ENCODE measurements at regions not wholly inside any gene's neighbourhood (a gene's known extent, or its start where the extent isn't known, plus 50 kb on each side); places are given as distances from the start of the nearest gene placed in this dataset.
"Not testable (repeated sequence)": the region's sequence is repeated elsewhere in the genome, so short reads cannot be mapped to it uniquely, and the experiment has no call there.

- H2BK15ac ChIP-seq (ENCODE audit: low read depth, low read length): no peak overlapping the region
- no peaks in the 10 kb centered on the region for H3K23me2 ChIP-seq (ENCODE audit: insufficient read length, low read depth, low read length, poor library complexity, severe bottlenecking)
- no peak overlapping the region for H3K14ac ChIP-seq (ENCODE audit: insufficient read depth, low read length)
- Mint-ChIP-seq H3K4me3 (no peak overlapping the region), H3K27me3 (ENCODE audit: low read depth) (no peaks in the 10 kb centered on the region; the same call in 1 of the 2 replicates), H3K9me3 (no peaks in the 10 kb centered on the region), H3K4me1 (no peaks in the 10 kb centered on the region), H3K27ac (no peak overlapping the region), H3K36me3 (ENCODE audit: insufficient read depth in 1 of 3, low read depth in 3 of 3) (no peaks in the 10 kb centered on the region)
- H4K91ac ChIP-seq (ENCODE audit: insufficient read length, low read depth, low read length): no peak overlapping the region
- H3K9ac ChIP-seq (ENCODE audit: extremely low read depth, insufficient read length, low read length): no peak overlapping the region
- no peak overlapping the region for H2AK5ac ChIP-seq (ENCODE audit: insufficient read length, low read length)
- no peaks in the 10 kb centered on the region for H3K27me3 ChIP-seq (ENCODE audit: insufficient read depth, low read length)
- no peak overlapping the region for H3K56ac ChIP-seq (ENCODE audit: insufficient read length, low read depth, low read length)
- H3K18ac ChIP-seq (ENCODE audit: insufficient read length, low read depth, low read length): no peak overlapping the region
- no peak overlapping the region for H3T11ph ChIP-seq (ENCODE audit: low read length)
- H3K23ac ChIP-seq (ENCODE audit: insufficient read length, low read depth, low read length): no peak overlapping the region
- WGBS (ENCODE audit: extremely low coverage, insufficient read length, low lambda C conversion rate): no CpG with 5 or more reads among the region's 7 CpGs
- H4K5ac ChIP-seq (ENCODE audit: insufficient read length, low read depth, low read length): no peak overlapping the region
- H3K27ac ChIP-seq (ENCODE audit: insufficient read length, low read depth, low read length): no peak overlapping the region
- H2BK20ac ChIP-seq (ENCODE audit: low read depth, low read length, poor library complexity, severe bottlenecking): no peak overlapping the region
- H3K4me2 ChIP-seq (ENCODE audit: insufficient read depth, insufficient read length, low read length): no peak overlapping the region
- no peaks in the 10 kb centered on the region for H3K4me1 ChIP-seq (ENCODE audit: insufficient read depth, low read length)
- H2BK12ac ChIP-seq (ENCODE audit: insufficient read length, low read depth, low read length): no peak overlapping the region
- H3K79me1 ChIP-seq (ENCODE audit: insufficient read depth, low read depth, low read length, poor library complexity, severe bottlenecking): no peaks in the 10 kb centered on the region
- no peak for DNase-seq
- no peaks in the 10 kb centered on the region for H3K79me2 ChIP-seq (ENCODE audit: insufficient read depth, low read length)
- H2AFZ ChIP-seq (ENCODE audit: low read length): no peak overlapping the region
- H2BK120ac ChIP-seq (ENCODE audit: low read depth, low read length, poor library complexity, severe bottlenecking): no peak overlapping the region
- H4K20me1 ChIP-seq (ENCODE audit: control insufficient read depth, insufficient read depth, insufficient read length): no peaks in the 10 kb centered on the region
- no peak overlapping the region for H2BK5ac ChIP-seq (ENCODE audit: insufficient read length, low read length)
- no peak for TF ChIP-seq CTCF (conservative IDR thresholded peaks at IDR 0.05)
- no peak overlapping the region for H4K8ac ChIP-seq (replicated peaks; ENCODE audit: insufficient read length, low read depth, low read length)
- no peak overlapping the region for H3K4ac ChIP-seq (ENCODE audit: low read depth, low read length)
- no peaks in the 10 kb centered on the region for H3K9me3 ChIP-seq (ENCODE audit: control insufficient read depth, low read depth, low read length)
Measured at GRCh38 chr1:234889643-234890042, 239.0 kb downstream of the TOMM20 start.

GRCh38 chr1:234888247-234888646 is 240.4 kb downstream of the TOMM20 start:
- no CpG with 5 or more reads among the region's 5 CpGs for WGBS (ENCODE audit: extremely low coverage, insufficient read length, low lambda C conversion rate)
- not testable (repeated sequence) for H4K8ac ChIP-seq (replicated peaks; ENCODE audit: insufficient read length, low read depth, low read length); H3T11ph ChIP-seq (ENCODE audit: low read length)

More at GRCh38 chr1:234888247-234888646, 240.4 kb downstream of the TOMM20 start:
- H3K9me3 Mint-ChIP-seq; H3K23ac ChIP-seq (ENCODE audit: insufficient read length, low read depth, low read length); H3K4ac ChIP-seq (ENCODE audit: low read depth, low read length); H3K23me2 ChIP-seq (ENCODE audit: insufficient read length, low read depth, low read length, poor library complexity, severe bottlenecking); H3K4me3 Mint-ChIP-seq; H3K36me3 Mint-ChIP-seq (ENCODE audit: insufficient read depth in 1 of 3, low read depth in 3 of 3); H3K4me1 ChIP-seq (ENCODE audit: insufficient read depth, low read length); H2BK20ac ChIP-seq (ENCODE audit: low read depth, low read length, poor library complexity, severe bottlenecking); H2BK5ac ChIP-seq (ENCODE audit: insufficient read length, low read length); H3K27me3 ChIP-seq (ENCODE audit: insufficient read depth, low read length); H2AK5ac ChIP-seq (ENCODE audit: insufficient read length, low read length); H2AFZ ChIP-seq (ENCODE audit: low read length); H3K9ac ChIP-seq (ENCODE audit: extremely low read depth, insufficient read length, low read length); H2BK15ac ChIP-seq (ENCODE audit: low read depth, low read length); H3K79me2 ChIP-seq (ENCODE audit: insufficient read depth, low read length); H2BK120ac ChIP-seq (ENCODE audit: low read depth, low read length, poor library complexity, severe bottlenecking); H3K18ac ChIP-seq (ENCODE audit: insufficient read length, low read depth, low read length); H3K14ac ChIP-seq (ENCODE audit: insufficient read depth, low read length); H3K56ac ChIP-seq (ENCODE audit: insufficient read length, low read depth, low read length); H4K91ac ChIP-seq (ENCODE audit: insufficient read length, low read depth, low read length); H3K4me2 ChIP-seq (ENCODE audit: insufficient read depth, insufficient read length, low read length); DNase-seq; H3K9me3 ChIP-seq (ENCODE audit: control insufficient read depth, low read depth, low read length); H2BK12ac ChIP-seq (ENCODE audit: insufficient read length, low read depth, low read length); H3K79me1 ChIP-seq (ENCODE audit: insufficient read depth, low read depth, low read length, poor library complexity, severe bottlenecking); H4K20me1 ChIP-seq (ENCODE audit: control insufficient read depth, insufficient read depth, insufficient read length); H3K4me1 Mint-ChIP-seq; H3K27ac Mint-ChIP-seq; H3K27me3 Mint-ChIP-seq (ENCODE audit: low read depth); H3K27ac ChIP-seq (ENCODE audit: insufficient read length, low read depth, low read length); H4K5ac ChIP-seq (ENCODE audit: insufficient read length, low read depth, low read length): not testable (repeated sequence)

All from H9 (cell line).